C1 segment of cervical spinal cord (tissue), 14 donors: ENCODE measurements at regions not wholly inside any gene's neighbourhood (a gene's known extent, or its start where the extent isn't known, plus 50 kb on each side); places are given as distances from the start of the nearest gene placed in this dataset.

Experiments
- DNase-seq, 14 donors: peaks; one replicate each; lab custom pipeline; 2025; lab: John Stamatoyannopoulos, UW

DNA sequence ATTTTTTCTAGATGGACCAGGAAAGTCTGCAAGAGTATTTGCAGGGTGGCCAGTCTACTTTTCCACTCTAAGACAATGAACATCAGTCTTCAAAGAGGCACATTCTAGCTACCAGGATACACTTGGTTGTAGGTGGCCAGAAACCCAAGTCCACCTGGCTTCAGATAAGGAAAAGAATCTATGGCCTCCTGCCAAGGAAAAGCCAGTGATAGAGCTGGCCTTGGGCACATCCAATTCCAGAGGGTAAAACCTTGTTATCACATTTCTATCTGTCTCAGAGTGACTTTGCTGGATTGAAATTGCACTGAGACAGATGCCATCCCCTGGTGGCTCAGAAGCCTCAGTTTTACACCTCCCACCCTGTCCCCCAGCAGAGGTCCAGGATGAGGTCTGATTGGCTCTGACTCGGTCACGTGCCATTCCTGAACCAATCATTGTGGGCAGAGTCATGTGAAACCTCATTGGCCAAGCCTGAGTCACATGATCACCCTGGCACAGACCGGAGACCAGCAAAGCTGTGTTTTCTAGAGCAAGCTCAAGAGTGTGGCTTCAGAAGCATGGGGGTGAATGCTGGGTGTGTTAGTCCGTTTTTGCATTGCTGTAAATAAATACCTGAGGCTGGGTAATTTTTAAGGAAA, 497.4 kb upstream of the SULF2 start:
- no peak for DNase-seq

DNA sequence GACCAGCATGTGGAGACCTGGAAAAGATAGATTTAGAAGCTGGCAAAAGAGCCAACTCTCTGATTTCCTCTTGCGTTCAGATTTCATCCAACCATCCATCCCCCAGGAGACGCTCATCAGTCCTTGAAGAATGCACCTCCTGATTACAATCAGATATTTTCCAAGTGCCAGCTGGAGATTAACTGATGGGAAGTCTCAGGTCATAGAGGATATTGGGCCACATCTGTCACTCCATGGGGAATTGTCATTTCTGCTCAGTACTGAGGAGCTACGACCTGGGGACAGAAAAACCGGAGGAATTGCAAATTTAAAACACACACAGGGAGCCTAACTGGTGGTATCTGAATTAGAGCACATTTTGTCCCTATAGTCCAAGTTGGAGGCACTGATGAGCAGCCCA, 496.2 kb upstream of the SULF2 start:
- no peak for DNase-seq

- no peak for DNase-seq
Measured at GRCh38 chr20:48278961-48279481, 493.7 kb upstream of the SULF2 start.

GRCh38 chr20:48277266-48277665, 492.0 kb upstream of the SULF2 start:
- no peak for DNase-seq

DNA sequence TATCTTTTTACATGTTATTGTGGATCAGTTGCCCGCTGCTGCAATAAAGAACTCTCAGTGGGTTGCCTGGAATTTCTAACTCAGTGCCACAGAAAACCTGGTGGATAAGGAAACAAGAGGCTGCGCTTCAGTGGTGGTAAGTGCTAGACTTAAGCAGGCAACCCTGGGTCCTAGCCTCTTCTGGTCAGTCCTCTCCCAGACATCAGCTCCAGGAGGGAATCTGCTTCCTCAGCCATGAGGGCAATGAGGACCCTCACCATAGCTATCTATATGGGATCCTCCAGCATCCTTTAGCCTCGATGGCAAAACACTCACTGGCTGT, 490.7 kb upstream of the SULF2 start:
- DNase-seq: no peak

DNA sequence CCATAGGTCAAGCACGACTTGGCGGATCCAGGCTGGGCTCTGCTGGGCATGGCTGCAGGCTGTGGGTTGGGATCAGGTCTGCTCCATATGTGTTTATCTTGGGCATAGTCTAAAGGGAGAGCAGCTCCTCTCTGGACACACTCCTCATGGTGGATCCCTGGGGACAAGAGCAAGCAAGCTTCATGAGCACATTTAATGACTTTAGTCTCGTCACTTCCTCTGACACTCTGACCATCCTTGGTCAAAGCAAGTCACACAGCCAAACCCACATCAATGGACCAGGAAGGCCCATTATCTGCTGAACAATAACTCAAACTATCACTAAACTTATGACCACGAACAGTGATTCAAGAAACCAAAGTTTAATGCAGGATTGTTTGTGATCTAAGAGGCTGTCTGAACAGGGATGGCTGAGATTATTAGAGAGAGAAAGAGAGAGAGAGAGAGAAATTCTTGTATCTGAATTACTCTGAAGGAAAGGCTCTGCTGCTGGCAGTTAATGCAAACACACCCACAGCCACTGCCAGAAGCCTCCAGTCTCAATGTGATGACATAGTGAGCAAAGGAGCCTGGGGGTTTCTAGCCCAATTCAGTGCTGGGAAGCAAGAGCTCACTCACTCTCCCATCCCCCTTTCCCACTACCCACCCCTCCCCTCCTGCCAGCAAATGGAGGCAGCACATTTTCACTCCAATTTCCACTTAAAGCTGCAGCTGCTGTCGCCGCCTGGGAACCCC, 490.2 kb upstream of the SULF2 start:
- DNase-seq: no peak

DNA sequence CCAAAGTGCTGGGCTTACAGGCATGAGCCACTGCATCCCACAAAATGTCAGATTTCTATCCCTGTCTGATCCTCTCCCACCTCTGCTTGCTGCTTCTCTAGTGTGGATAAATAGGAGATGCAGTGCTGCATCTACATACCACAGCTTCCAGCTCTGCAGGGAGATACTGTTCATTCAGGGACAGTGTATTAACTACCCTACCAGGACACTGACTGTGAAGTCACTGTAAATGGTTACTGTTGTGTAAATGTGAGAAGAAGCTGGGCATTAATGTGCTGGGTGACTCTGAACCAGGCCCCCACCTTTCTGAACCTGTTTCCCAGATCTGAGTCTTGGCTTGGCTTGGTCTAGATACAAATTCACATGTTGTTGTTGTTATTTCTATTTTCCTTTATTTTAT, 488.6 kb upstream of the SULF2 start:
- no peak for DNase-seq

DNA sequence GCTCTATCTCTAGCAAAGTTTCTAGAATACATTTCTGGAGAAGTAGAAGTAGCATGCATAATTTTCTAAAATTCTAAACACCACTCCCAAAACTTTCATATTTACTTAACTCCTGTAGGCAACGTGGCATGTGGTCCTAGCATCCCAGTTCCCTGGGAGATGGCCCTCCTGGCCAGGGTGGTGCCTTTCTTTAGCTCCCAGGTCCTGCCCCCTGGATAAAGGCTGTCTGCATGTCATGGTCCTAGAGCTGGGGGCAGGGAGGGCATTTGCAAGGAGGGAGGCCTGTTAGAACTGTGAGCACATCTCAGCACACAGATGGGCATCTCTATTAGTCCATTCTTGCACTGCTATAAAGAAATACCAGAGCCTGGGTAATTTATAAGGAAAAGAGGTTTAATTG, 485.6 kb upstream of the SULF2 start:
- DNase-seq: no peak

DNA sequence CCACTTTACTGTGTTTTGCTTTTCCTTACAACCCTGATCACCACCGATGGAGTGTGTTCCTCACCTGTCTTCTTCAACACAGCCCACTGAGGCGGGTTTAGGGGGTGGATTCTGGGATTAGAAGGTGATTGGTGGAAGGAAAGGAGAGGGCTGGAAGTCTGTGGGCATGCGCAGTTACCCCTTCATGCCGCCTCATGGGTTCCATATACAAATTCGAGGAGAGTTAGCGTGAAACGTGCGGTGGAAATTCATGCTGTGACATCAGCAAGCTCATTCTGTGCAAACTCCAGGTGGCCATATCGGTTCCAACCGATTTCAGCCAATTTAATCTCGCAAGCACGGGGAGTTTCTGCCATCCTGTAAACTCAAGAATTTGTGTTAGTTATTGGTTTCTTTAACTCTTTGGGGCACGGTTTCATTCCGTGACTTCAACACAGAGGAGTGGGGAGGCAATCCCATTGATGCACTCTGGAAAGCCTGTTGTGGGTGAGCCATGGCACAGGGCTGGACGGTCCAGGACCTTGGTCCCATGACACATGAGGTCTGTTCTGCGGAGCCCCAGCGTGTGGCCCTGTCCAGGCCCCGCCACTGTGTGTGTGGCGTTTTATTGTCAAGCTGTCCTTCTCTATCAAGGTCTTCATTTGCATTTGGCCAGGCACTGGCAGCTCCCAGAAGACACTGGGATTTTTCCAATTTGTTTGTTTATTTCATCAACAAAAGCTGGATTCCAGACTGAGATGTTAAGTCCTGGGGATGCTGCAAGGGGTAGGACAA, 482.8 kb upstream of the SULF2 start:
- no peak for DNase-seq

DNA sequence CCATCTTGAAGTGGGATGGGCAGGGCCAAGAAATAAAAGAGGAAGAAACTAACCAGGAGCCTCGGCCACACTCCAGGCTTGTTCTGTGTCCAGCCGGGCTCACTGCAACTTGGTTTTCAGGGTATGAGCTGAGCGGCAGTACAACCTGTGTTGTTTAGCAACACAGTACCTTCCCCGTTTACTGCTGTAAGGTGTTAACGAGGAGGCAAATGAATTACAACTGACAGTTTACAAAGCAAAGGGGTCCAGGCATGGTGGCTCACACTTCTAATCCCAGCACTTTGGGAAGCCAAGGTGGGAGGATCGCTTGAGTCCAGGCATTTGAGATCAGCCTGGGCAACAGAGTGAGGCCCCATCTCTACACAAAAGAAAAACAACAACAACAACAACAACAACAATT, 481.3 kb upstream of the SULF2 start:
- no peak for DNase-seq

GRCh38 chr20:48265791-48266190, 480.5 kb upstream of the SULF2 start:
- no peak for DNase-seq

DNA sequence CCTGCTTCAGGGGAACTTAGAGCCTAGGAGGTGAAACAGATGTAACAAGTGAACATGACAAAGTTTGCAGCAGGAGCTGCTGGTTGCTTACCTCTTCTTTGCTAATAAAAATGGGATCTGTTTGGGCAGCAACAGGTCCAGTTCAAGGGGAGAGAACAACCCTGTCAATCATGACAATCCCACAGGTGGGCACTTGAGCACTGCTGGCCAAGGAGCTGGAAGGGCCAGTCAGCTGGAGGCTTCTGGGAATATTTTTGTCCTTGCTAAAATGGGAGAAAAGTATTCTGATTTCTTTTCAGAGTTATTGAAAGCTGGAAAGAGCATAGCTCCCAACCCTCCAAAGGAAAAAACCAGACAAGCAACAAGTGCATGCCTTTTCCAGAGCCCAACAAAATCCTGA, 477.7 kb upstream of the SULF2 start:
- DNase-seq: no peak

- no peak for DNase-seq
Measured at GRCh38 chr20:48262466-48262865, 477.2 kb upstream of the SULF2 start.

DNA sequence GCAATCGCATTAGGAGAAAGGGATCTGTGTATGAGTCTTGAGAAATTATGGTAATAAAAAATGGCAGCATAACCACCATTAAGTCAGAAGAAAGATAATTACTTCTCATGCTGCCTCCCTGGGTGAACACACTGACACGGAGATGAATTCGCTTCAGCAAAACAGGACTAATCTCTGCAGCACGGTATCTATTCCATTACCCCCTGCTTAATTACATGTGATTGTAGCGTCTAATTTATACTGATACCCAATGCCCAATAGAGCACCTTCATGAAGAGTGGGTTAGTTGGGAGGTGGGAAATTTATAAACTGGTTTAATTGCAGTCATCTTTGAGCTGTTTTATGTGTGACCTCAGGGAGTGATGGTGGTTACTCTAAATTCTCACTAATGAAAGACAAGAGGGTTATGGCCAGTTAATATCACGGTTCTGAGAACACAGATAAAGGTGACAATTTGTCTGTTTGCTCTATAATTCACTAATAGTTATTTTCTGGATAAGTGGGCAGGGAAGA, 476.2 kb upstream of the SULF2 start:
- no peak for DNase-seq

- peak in 2 of 14 donors; percentile 17 to 35 for DNase-seq
Measured at GRCh38 chr20:48260129-48260756, 475.0 kb upstream of the SULF2 start.

DNA sequence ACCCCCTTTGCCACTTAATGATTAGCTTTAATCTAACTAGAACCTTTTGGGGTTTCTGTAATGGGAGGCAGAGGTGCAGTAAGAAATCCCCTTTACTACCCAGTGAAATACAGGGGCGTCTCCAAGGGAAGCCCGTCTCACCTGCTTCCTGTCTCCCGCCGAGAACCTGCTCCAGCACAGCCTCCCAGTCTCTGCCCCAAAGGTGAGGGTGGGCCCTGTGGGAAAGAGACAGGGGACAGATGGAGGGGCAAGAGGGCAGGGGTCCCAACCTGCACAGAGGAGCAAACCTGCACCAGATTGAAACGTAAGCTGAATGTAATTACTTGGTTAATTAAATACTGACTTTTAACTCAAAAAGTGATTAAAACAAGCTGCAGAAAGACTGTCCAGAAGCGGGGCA, 474.2 kb upstream of the SULF2 start:
- no peak for DNase-seq

GRCh38 chr20:48257833-48258232, 472.6 kb upstream of the SULF2 start:
- DNase-seq: no peak

DNA sequence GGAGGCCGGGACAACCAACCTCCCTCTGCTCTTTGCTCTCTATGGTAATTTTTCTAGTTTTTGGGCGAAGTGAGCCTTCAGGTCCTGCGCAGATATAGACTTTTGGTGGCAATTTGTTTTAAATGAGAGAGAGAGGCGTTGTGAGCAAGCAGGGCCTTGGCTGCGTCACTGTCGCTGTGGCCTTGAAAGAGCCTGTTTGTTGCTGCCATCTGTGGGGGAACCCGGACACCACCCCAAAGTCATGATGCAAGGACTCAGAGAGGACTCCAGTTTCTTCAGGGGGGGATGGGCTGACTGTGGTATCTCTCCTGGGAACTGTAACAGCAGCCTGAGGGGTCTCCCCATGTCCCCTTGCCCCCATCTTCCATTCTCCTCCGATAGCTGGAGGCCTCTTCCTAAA, 462.7 kb upstream of the SULF2 start:
- no peak for DNase-seq

GRCh38 chr20:48246061-48246790, 460.9 kb upstream of the SULF2 start:
- DNase-seq: no peak

GRCh38 chr20:48242623-48243022, 457.3 kb upstream of the SULF2 start:
- no peak for DNase-seq

GRCh38 chr20:48241482-48241881, 456.2 kb upstream of the SULF2 start:
- no peak for DNase-seq
